ENCODE measurements at regions not wholly inside any gene's neighbourhood (a gene's known extent, or its start where the extent isn't known, plus 50 kb on each side); places are given as distances from the start of the nearest gene placed in this dataset.
"Not testable (repeated sequence)": the region's sequence is repeated elsewhere in the genome, so short reads cannot be mapped to it uniquely, and the experiment has no call there.

GRCh38 chr6:92083914-92084313 is 1335.4 kb downstream of the EPHA7 start:
- not testable (repeated sequence) for TF ChIP-seq YY1 (IDR thresholded peaks at IDR 0.05; ENCODE audit: insufficient read depth, insufficient read length); SUZ12 (IDR thresholded peaks at IDR 0.05; ENCODE audit: extremely low read depth, insufficient read depth, insufficient read length); ZNF274 (IDR thresholded peaks at IDR 0.05; ENCODE audit: low read depth, low read length)
